GM21447 (cell line): ENCODE measurements at regions not wholly inside any gene's neighbourhood (a gene's known extent, or its start where the extent isn't known, plus 50 kb on each side); places are given as distances from the start of the nearest gene placed in this dataset.
"Not testable (repeated sequence)": the region's sequence is repeated elsewhere in the genome, so short reads cannot be mapped to it uniquely, and the experiment has no call there.

Experiments used
- ATAC-seq: cut with Tn5 transposase; IDR thresholded peaks from one replicate; pipeline ENCODE4 v1.9.1; 2021; ENCODE audit not compliant: unreplicated experiment

GRCh38 chr6:119526561-119527230 is 177.1 kb upstream of the MAN1A1 start:
- ATAC-seq, result no peak

GRCh38 chr6:119524410-119524809 is 174.8 kb upstream of the MAN1A1 start:
- no peak for ATAC-seq

GRCh38 chr6:119523556-119523955 is 174.0 kb upstream of the MAN1A1 start:
- no peak for ATAC-seq

GRCh38 chr6:119521251-119521650 is 171.7 kb upstream of the MAN1A1 start:
- no peak for ATAC-seq

GRCh38 chr6:119517428-119517827 is 167.9 kb upstream of the MAN1A1 start:
- peak; percentile 56 for ATAC-seq

GRCh38 chr6:119514345-119514744 is 164.8 kb upstream of the MAN1A1 start:
- no peak for ATAC-seq

GRCh38 chr6:119511024-119511423 is 161.5 kb upstream of the MAN1A1 start:
- no peak for ATAC-seq

DNA sequence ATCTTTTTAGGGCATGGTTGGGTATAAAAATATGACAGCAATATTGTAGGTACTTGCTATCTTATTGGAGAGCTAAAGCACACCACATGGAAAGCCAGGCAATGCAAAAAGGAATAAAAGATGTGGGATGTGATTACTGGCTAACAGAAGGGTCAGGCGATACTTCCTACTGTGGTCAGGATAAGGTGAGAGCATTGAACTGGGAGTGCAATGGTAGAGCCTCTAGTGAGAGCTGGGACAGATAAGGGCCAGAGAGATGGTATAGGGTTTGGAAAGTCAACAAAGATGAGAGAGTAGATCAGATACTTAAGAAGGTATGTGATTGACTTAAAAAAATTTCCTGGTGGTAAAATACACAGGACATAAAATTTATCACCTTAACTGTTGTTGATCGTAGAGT is 160.7 kb upstream of the MAN1A1 start:
- ATAC-seq, result no peak

DNA sequence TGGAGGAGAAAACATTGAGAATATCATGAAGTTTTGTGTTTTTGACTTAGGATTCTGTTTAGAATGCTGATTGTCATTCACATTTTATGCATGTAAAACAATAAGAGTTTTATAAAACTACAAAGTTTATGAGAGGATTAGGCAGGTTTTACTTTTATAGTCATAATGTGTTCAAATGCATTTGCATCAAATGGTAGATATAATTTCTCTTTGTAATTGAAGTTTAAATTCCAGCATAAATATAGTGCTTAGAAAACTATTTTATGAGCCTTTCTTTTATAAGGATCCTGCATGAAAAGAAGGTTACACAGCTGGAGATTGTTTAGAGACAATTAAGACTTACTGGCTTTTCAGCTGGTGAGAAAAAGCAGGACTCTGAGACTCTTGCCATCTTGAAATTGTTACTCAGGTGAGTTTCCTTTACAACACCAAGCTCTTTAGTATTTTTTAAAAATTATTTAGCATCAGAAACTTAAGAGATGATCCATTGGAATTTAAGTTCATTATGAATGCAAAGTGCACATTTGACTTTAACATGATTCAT is 157.1 kb upstream of the MAN1A1 start:
- ATAC-seq, result no peak

GRCh38 chr6:119501798-119502483 is 152.4 kb upstream of the MAN1A1 start:
- ATAC-seq, result peak; percentile 91

DNA sequence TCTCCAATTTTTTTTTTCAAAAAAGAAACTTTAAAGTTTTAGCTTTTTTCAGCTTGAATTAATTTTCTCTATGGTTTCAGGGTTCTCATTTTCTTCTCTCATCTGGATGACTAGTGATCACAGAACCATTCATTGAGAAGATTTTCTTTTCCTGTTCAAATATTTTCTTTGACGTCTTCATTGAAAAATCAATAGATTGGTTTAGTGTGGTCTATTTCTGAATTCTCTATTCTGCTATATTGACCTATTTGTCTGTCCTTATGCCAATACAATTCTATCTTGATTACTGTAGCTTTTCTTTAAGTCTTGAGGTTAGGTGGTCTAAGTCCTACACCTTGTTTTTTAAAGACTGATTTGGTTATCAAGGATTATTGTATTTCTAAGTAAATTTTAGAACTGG is 150.2 kb upstream of the MAN1A1 start:
- ATAC-seq, result no peak

GRCh38 chr6:119497988-119498727 is 148.6 kb upstream of the MAN1A1 start:
- ATAC-seq, result no peak

GRCh38 chr6:119495230-119495683 is 145.7 kb upstream of the MAN1A1 start:
- ATAC-seq, result no peak

GRCh38 chr6:119493980-119494379 is 144.4 kb upstream of the MAN1A1 start:
- ATAC-seq, result no peak

GRCh38 chr6:119491112-119491511 is 141.6 kb upstream of the MAN1A1 start:
- ATAC-seq, result not testable (repeated sequence)

DNA sequence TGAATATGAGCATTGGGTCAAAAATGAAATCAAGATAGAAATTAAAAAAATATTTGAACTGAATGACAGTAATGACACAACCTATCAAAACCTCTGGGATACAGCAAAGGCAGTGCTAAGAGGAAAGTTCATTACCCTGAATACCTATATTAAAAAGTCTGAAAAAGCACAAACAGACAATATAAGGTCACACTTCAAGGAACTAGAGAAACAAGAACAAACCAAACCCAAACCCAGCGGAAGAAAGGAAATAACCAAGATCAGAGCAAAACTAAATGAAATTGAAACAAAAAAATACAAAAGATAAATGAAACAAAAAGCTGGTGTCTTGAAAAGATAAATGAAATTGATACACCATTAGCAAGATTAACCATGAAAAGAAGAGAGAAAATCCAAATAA is 140.5 kb upstream of the MAN1A1 start:
- not testable (repeated sequence) for ATAC-seq

DNA sequence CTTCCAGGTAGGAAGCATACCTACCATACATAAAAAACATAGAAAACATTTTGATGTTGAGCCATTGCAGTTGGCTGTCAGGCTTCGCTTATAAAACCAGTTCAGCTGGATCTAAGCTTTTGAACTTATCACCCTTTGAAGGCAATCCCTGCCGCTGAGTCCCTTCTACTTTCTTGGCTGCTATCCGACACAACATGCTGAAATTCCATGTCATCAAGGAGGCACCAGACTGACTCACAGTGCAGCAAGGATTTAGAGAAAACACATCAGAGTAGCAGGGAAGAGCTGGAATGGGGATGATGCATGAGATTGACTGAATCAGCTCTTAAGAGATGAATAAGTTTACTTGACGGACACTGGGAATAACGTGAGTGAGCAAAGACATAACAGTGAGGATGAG is 135.0 kb upstream of the MAN1A1 start:
- no peak for ATAC-seq

- ATAC-seq, result no peak
Observed at GRCh38 chr6:119483908-119484307, 134.3 kb upstream of the MAN1A1 start.

- no peak for ATAC-seq
Observed at GRCh38 chr6:119482850-119483285, 133.3 kb upstream of the MAN1A1 start.

GRCh38 chr6:119481976-119482375 is 132.4 kb upstream of the MAN1A1 start:
- ATAC-seq, result no peak

GRCh38 chr6:119480961-119481497 is 131.5 kb upstream of the MAN1A1 start:
- no peak for ATAC-seq
